Thyroid gland (tissue), 4 donors: ENCODE measurements at regions not wholly inside any gene's neighbourhood (a gene's known extent, or its start where the extent isn't known, plus 50 kb on each side); places are given as distances from the start of the nearest gene placed in this dataset.

ENCODE experiments used
- DNase-seq, 2 donors: peaks; one replicate each; pipeline ENCODE4 v3.0.0-alpha.2; 2019
- H3K27ac ChIP-seq, 3 donors: fragments of 200-600 bp; sonication (generic); 1 replicate in 2 of 3; 2 replicates in 1 of 3; pipeline ENCODE4 v1.5.1; 2016 to 2019; ENCODE audit warnings: mild to moderate bottlenecking in 1 of 3, moderate library complexity in 1 of 3
- H3K27me3 ChIP-seq: fragments of 200-600 bp; sonication (generic); one replicate; pipeline ENCODE4 v1.5.1; 2019
- H3K36me3 ChIP-seq, 2 donors: fragments of 200-600 bp; sonication (generic); one replicate each; pipeline ENCODE4 v1.5.1; 2016 to 2019
- H3K4me1 ChIP-seq, 2 donors: fragments of 200-600 bp; sonication (generic); one replicate each; pipeline ENCODE4 v1.5.1; 2017 to 2019
- H3K4me3 ChIP-seq, 3 donors: fragments of 200-600 bp; sonication (generic); replicated peaks in 1 of 3; 1 replicate in 2 of 3; 2 replicates in 1 of 3; pipeline ENCODE4 v1.5.1; 2016; ENCODE audit warnings: mild to moderate bottlenecking in 1 of 3
- H3K9me3 ChIP-seq: fragments of 200-600 bp; sonication (generic); one replicate; pipeline ENCODE4 v1.5.1; 2017
- POLR2A ChIP-seq, 2 donors: fragments of 450-650 bp; IDR thresholded peaks; one replicate each; pipeline ENCODE4 v1.6.1; 2017; ENCODE audit warnings: antibody characterized with exemption in 2 of 2, mild to moderate bottlenecking in 2 of 2, moderate library complexity in 1 of 2
- WGBS, 2 donors: methylation state at CpG; one replicate each; pipeline ENCODE4 v1.1.5; 2017; 5-methylcytosine and 5-hydroxymethylcytosine counted together
- intact Hi-C: fragments of 100-400 bp; cut with DNase I; formaldehyde crosslinking; loops from one replicate; pipeline ENCODE4 v1.15.1; 2023
- TF ChIP-seq, protein P1 (sequence below), 6 experiments: fragments of 200-600 bp in 3 of 6; fragments of 450-650 bp in 3 of 6; sonication (generic) in 3 of 6; IDR thresholded peaks; one replicate each; pipeline ENCODE4 v1.5.1; 2016 to 2019; ENCODE audit warnings: antibody characterized with exemption in 6 of 6, mild to moderate bottlenecking in 2 of 6, inconsistent platforms in 1 of 6, moderate library complexity in 1 of 6

GRCh38 chr11:91163619-91164451 lies 941.0 kb upstream of the CHORDC1 start:
- TF ChIP-seq POLR2A (IDR thresholded peaks at IDR 0.05): no peak
- TF ChIP-seq, protein P1, sequence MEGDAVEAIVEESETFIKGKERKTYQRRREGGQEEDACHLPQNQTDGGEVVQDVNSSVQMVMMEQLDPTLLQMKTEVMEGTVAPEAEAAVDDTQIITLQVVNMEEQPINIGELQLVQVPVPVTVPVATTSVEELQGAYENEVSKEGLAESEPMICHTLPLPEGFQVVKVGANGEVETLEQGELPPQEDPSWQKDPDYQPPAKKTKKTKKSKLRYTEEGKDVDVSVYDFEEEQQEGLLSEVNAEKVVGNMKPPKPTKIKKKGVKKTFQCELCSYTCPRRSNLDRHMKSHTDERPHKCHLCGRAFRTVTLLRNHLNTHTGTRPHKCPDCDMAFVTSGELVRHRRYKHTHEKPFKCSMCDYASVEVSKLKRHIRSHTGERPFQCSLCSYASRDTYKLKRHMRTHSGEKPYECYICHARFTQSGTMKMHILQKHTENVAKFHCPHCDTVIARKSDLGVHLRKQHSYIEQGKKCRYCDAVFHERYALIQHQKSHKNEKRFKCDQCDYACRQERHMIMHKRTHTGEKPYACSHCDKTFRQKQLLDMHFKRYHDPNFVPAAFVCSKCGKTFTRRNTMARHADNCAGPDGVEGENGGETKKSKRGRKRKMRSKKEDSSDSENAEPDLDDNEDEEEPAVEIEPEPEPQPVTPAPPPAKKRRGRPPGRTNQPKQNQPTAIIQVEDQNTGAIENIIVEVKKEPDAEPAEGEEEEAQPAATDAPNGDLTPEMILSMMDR (IDR thresholded peaks at IDR 0.05): no peak
- no peaks in the 10 kb centered on the region for H3K4me1 ChIP-seq
- H3K27me3 ChIP-seq: no peaks in the 10 kb centered on the region
- no peak overlapping the region for H3K27ac ChIP-seq
- intact Hi-C loops: no loop called here
- H3K4me3 ChIP-seq: no peak overlapping the region
- H3K9me3 ChIP-seq: no peaks in the 10 kb centered on the region
- no peak for DNase-seq
- 64 to 68% methylated on average over 2 of the region's 2 CpGs for WGBS, 2 donors
- H3K36me3 ChIP-seq: no peaks in the 10 kb centered on the region

DNA sequence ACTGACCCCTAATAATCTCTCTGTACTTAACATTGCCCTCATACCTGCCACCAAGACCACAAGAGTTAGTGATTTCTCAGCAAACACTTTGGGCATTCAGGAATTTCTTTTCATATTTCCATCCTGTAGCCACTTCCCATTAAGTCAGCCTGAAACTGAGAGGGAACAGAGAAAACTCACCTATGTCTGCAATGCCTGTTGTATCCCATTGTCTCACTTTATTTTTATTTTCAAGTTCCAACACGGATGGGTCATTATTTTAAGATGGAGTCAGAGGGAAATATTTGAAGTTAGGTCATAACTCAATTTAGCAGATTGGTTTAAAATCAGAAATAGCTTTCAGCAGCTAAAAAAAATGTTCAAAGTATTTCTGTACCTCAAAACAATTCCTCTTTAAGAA lies 937.8 kb upstream of the CHORDC1 start:
- no peak overlapping the region for H3K4me3 ChIP-seq
- no peaks in the 10 kb centered on the region for H3K36me3 ChIP-seq
- no peaks in the 10 kb centered on the region for H3K4me1 ChIP-seq
- H3K9me3 ChIP-seq: no peaks in the 10 kb centered on the region
- intact Hi-C loops: no loop called here
- H3K27me3 ChIP-seq: no peaks in the 10 kb centered on the region
- 75 to 77% methylated on average over 1 of the region's 1 CpG for WGBS, 2 donors
- H3K27ac ChIP-seq: no peak overlapping the region
- TF ChIP-seq, protein P1 (IDR thresholded peaks at IDR 0.05): no peak
- no peak for TF ChIP-seq POLR2A (IDR thresholded peaks at IDR 0.05)
- no peak for DNase-seq

DNA sequence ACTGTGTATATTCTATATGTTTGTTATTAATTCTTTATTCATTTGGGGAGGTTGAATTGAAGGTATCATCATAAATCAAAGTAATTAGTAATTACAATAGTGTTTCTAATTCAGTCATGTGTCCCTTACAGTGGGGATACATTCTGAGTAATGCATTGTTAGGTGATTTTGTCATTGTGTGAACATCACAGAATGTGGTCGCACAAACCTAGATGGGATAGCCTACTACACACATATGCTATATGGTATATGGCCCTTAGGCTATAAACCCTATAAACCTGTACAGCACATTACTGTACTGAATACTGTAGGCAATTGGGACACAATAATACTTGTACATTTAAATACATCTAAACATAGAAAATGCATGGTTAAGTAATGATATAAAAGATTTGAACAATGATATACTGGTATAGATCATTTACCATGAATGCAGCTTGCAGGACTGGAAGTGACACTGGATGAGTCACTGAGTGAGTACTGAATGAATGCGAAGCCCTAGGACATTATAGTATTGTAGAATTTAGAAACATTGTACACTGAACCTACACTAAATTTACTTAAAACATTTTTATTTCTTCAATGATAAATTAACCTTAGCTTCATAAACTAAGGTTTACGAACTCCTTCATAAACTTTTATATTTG lies 936.2 kb upstream of the CHORDC1 start:
- WGBS, 2 donors: 96% methylated on average over 3 of the region's 3 CpGs
- TF ChIP-seq POLR2A (IDR thresholded peaks at IDR 0.05): no peak
- TF ChIP-seq, protein P1 (IDR thresholded peaks at IDR 0.05): no peak
- Histone ChIP-seq H3K36me3 (no peaks in the 10 kb centered on the region), H3K27me3 (no peaks in the 10 kb centered on the region), H3K27ac (no peak overlapping the region), H3K4me1 (no peaks in the 10 kb centered on the region), H3K9me3 (no peaks in the 10 kb centered on the region), H3K4me3 (no peak overlapping the region)
- intact Hi-C loops: no loop called here
- DNase-seq: no peak

DNA sequence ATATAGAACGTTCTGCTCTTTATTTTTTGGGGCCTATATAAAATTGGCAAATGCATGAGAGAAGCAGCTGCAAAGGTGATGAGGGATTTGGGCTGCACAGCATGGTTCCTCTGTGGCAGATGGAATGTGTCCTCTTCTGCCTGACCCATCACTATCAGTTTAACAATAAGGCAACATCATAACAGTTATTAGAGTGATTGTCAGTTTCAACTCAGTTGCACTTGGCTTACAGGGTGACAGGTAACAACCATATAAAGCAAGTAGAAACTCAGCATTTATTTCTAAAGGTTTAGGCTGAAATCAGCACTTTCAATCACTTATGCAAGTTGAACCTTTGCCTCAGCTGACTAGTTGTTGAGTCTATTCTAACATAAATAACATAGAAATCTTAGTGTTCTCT lies 935.4 kb upstream of the CHORDC1 start:
- WGBS, 2 donors: 72 to 84% methylated on average over 1 of the region's 1 CpG
- Histone ChIP-seq H3K27me3 (no peaks in the 10 kb centered on the region), H3K36me3 (no peaks in the 10 kb centered on the region), H3K4me3 (no peak overlapping the region), H3K4me1 (no peaks in the 10 kb centered on the region), H3K9me3 (no peaks in the 10 kb centered on the region), H3K27ac (no peak overlapping the region)
- intact Hi-C loops: no loop called here
- no peak for DNase-seq
- TF ChIP-seq POLR2A (IDR thresholded peaks at IDR 0.05): no peak
- TF ChIP-seq, protein P1 (IDR thresholded peaks at IDR 0.05): no peak

DNA sequence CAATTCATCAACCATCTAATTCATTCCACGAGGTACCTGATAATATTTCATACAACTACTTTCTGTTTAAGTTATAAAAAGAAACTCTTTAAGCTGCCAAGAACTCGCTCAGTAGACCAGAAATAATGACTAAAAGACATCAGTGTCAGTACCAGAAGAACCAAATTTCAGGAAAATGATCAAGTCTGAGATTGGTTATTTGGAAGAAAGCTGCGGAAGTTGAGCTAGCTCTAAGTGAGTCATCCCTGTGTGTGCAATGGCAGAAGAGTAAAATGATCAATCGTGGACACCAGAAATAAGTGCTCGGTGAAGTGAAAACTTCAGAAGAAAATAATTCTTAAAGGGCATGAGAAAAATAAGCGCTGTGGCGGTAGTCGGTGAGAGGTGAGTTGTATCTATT lies 933.2 kb upstream of the CHORDC1 start:
- no peak for DNase-seq
- TF ChIP-seq, protein P1 (IDR thresholded peaks at IDR 0.05): no peak
- TF ChIP-seq POLR2A (IDR thresholded peaks at IDR 0.05): no peak
- Histone ChIP-seq H3K9me3 (no peaks in the 10 kb centered on the region), H3K27ac (no peak overlapping the region), H3K27me3 (no peaks in the 10 kb centered on the region), H3K36me3 (no peaks in the 10 kb centered on the region), H3K4me3 (no peak overlapping the region), H3K4me1 (no peaks in the 10 kb centered on the region)
- intact Hi-C loops: no loop called here
- 83 to 85% methylated on average over 8 of the region's 8 CpGs for WGBS, 2 donors
